CD14-positive monocyte (primary cell): ENCODE measurements at regions not wholly inside any gene's neighbourhood (a gene's known extent, or its start where the extent isn't known, plus 50 kb on each side); places are given as distances from the start of the nearest gene placed in this dataset.

Experiments used
- DNase-seq, 3 donors: peaks; one replicate each; pipeline ENCODE4 v3.0.0-alpha.2; 2011 to 2022
- H2AFZ ChIP-seq: 2 replicates; pipeline ENCODE4 v1.6.0; 2012; ENCODE audit warnings: mild to moderate bottlenecking, low read depth, low read length, inconsistent platforms; ENCODE audit not compliant: insufficient read depth, poor library complexity, severe bottlenecking
- H3K27ac ChIP-seq, 2 donors: 1 replicate in 1 of 2; 2 replicates in 1 of 2; pipeline ENCODE4 v1.5.1; 2012 to 2013; ENCODE audit warnings: low read length in 2 of 2, control low read depth in 1 of 2, inconsistent platforms in 1 of 2, low read depth in 1 of 2, mild to moderate bottlenecking in 1 of 2
- H3K27me3 ChIP-seq, 2 donors: one replicate each; pipeline versions ENCODE4 v1.6.0 to v1.6.1; 2011 to 2013; ENCODE audit warnings: low read length in 2 of 2; ENCODE audit not compliant: control insufficient read depth in 2 of 2, insufficient read depth in 2 of 2
- H3K36me3 ChIP-seq, 2 donors: replicated peaks in 1 of 2; 1 replicate in 1 of 2; 2 replicates in 1 of 2; pipeline versions ENCODE4 v1.5.1 to v1.6.1; 2012 to 2013; ENCODE audit warnings: low read length in 2 of 2, control low read depth in 1 of 2, inconsistent platforms in 1 of 2, mild to moderate bottlenecking in 1 of 2; ENCODE audit not compliant: insufficient read depth in 2 of 2, control insufficient read depth in 1 of 2
- H3K4me1 ChIP-seq, 2 donors: 1 replicate in 1 of 2; 2 replicates in 1 of 2; pipeline versions ENCODE4 v1.5.1 to v1.6.1; 2012 to 2013; ENCODE audit warnings: low read length in 2 of 2, control low read depth in 1 of 2, inconsistent platforms in 1 of 2, mild to moderate bottlenecking in 1 of 2, moderate library complexity in 1 of 2; ENCODE audit not compliant: insufficient read depth in 2 of 2, control insufficient read depth in 1 of 2
- H3K4me2 ChIP-seq: replicated peaks from 2 replicates; pipeline ENCODE3; 2012; ENCODE audit warnings: low read length, moderate library complexity, mild to moderate bottlenecking; ENCODE audit not compliant: poor library complexity, severe bottlenecking; ENCODE audit errors: extremely low read depth
- H3K4me3 ChIP-seq, 3 experiments: fragments of 200-600 bp in 1 of 3; sonication (generic) in 1 of 3; replicated peaks in 1 of 3; 1 replicate in 2 of 3; 2 replicates in 1 of 3; pipeline ENCODE4 v1.5.1; 2011 to 2013; ENCODE audit warnings: low read length in 3 of 3, mild to moderate bottlenecking in 3 of 3, control low read depth in 2 of 3, low read depth in 2 of 3, inconsistent platforms in 1 of 3, moderate library complexity in 1 of 3
- H3K79me2 ChIP-seq: 2 replicates; pipeline ENCODE4 v1.6.0; 2012; ENCODE audit warnings: mild to moderate bottlenecking, control low read depth, inconsistent platforms, low read length, moderate library complexity; ENCODE audit not compliant: insufficient read depth
- H3K9ac ChIP-seq: 2 replicates; pipeline ENCODE4 v1.6.0; 2017; ENCODE audit warnings: low read length, mild to moderate bottlenecking; ENCODE audit not compliant: insufficient read depth, poor library complexity, severe bottlenecking
- H3K9me3 ChIP-seq, 2 donors: replicated peaks in 1 of 2; 1 replicate in 1 of 2; 2 replicates in 1 of 2; pipeline versions ENCODE4 v1.5.1 to v1.6.1; 2012 to 2013; ENCODE audit warnings: low read length in 2 of 2, control low read depth in 1 of 2; ENCODE audit not compliant: control insufficient read depth in 1 of 2, insufficient read depth in 1 of 2
- H4K20me1 ChIP-seq: 2 replicates; pipeline ENCODE4 v1.6.0; 2012; ENCODE audit warnings: mild to moderate bottlenecking, low read length, control low read depth, moderate library complexity; ENCODE audit not compliant: insufficient read depth
- H3K27ac Mint-ChIP-seq, 7 donors: one replicate each; pipeline ENCODE4 v1.8.0; 2020; ENCODE audit warnings: mild to moderate bottlenecking in 7 of 7, mixed read lengths in 7 of 7, moderate library complexity in 6 of 7, inconsistent platforms in 2 of 7
- H3K27me3 Mint-ChIP-seq, 3 donors: one replicate each; pipeline ENCODE4 v1.8.0; 2021 to 2022; ENCODE audit warnings: low read depth in 3 of 3, mild to moderate bottlenecking in 3 of 3, mixed read lengths in 3 of 3, moderate library complexity in 3 of 3, inconsistent platforms in 1 of 3
- H3K36me3 Mint-ChIP-seq, 2 donors: one replicate each; pipeline ENCODE4 v1.8.0; 2020; ENCODE audit warnings: mixed read lengths in 2 of 2, inconsistent platforms in 1 of 2, mild to moderate bottlenecking in 1 of 2
- H3K4me1 Mint-ChIP-seq: one replicate; pipeline ENCODE4 v1.8.0; 2020; ENCODE audit warnings: mild to moderate bottlenecking, mixed read lengths
- H3K4me3 Mint-ChIP-seq, 2 donors: one replicate each; pipeline ENCODE4 v1.8.0; 2020; ENCODE audit warnings: mild to moderate bottlenecking in 2 of 2, mixed read lengths in 2 of 2, moderate library complexity in 1 of 2
- H3K9me3 Mint-ChIP-seq, 7 donors: one replicate each; pipeline ENCODE4 v1.8.0; 2020 to 2022; ENCODE audit warnings: mixed read lengths in 7 of 7, mild to moderate bottlenecking in 6 of 7, moderate library complexity in 6 of 7, inconsistent platforms in 2 of 7
- WGBS: methylation state at CpG from one replicate; pipeline ENCODE4 v1.1.5; 2013; ENCODE audit warnings: missing lambda C conversion rate; ENCODE audit not compliant: insufficient coverage; 5-methylcytosine and 5-hydroxymethylcytosine counted together
- intact Hi-C, 2 donors: fragments of 100-400 bp; cut with micrococcal nuclease; formaldehyde crosslinking; loops; one replicate each; pipeline versions ENCODE4 v1.15.0 to v1.15.1; 2023
- TF ChIP-seq, protein P1 (sequence below): fragments of 200-600 bp; IDR thresholded peaks from one replicate; pipeline ENCODE4 v1.8.0; 2022; ENCODE audit warnings: antibody characterized with exemption, mild to moderate bottlenecking

DNA sequence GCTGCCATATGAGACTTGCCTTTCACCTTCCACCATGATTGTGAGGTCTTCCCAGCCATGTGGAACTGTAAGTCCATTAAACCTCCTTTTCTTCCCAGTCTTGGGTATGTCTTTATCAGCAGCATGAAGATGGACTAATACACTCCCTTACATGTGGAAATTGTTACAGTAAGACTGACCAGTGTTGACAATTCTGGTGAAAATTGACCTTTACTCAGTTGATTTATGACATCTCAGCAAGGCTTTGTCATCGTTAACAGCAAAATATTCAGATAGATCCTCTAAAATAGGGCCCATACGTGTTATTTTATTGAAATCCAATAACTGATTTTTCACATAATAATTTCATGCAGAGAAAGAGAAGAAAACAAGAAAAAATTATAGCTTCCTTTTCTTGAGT lies 377.9 kb upstream of the SEMA3C start:
- no peak for DNase-seq
- Histone ChIP-seq H3K4me3 (no peak overlapping the region), H3K79me2 (no peaks in the 10 kb centered on the region), H3K4me2 (no peak overlapping the region), H4K20me1 (no peaks in the 10 kb centered on the region), H3K9me3 (peaks cover 0 to 6% of the 10 kb centered on the region in 2 donors), H3K36me3 (no peaks in the 10 kb centered on the region), H3K27me3 (no peaks in the 10 kb centered on the region), H3K4me1 (no peaks in the 10 kb centered on the region), H2AFZ (no peak overlapping the region), H3K27ac (no peak overlapping the region), H3K9ac (no peak overlapping the region)
- intact Hi-C loops: no loop called here
- no peaks in the 10 kb centered on the region for H3K4me1 Mint-ChIP-seq
- peaks cover 0 to 4% (median 2%) of the 10 kb centered on the region in 7 donors for H3K9me3 Mint-ChIP-seq
- H3K27ac Mint-ChIP-seq: no peak overlapping the region
- peaks cover 0 to 2% (median 2%) of the 10 kb centered on the region in 3 donors for H3K27me3 Mint-ChIP-seq
- TF ChIP-seq, protein P1, sequence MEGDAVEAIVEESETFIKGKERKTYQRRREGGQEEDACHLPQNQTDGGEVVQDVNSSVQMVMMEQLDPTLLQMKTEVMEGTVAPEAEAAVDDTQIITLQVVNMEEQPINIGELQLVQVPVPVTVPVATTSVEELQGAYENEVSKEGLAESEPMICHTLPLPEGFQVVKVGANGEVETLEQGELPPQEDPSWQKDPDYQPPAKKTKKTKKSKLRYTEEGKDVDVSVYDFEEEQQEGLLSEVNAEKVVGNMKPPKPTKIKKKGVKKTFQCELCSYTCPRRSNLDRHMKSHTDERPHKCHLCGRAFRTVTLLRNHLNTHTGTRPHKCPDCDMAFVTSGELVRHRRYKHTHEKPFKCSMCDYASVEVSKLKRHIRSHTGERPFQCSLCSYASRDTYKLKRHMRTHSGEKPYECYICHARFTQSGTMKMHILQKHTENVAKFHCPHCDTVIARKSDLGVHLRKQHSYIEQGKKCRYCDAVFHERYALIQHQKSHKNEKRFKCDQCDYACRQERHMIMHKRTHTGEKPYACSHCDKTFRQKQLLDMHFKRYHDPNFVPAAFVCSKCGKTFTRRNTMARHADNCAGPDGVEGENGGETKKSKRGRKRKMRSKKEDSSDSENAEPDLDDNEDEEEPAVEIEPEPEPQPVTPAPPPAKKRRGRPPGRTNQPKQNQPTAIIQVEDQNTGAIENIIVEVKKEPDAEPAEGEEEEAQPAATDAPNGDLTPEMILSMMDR: no peak
- WGBS: no CpG with 5 or more reads among the region's 2 CpGs
- no peaks in the 10 kb centered on the region for H3K36me3 Mint-ChIP-seq
- no peak overlapping the region for H3K4me3 Mint-ChIP-seq

DNA sequence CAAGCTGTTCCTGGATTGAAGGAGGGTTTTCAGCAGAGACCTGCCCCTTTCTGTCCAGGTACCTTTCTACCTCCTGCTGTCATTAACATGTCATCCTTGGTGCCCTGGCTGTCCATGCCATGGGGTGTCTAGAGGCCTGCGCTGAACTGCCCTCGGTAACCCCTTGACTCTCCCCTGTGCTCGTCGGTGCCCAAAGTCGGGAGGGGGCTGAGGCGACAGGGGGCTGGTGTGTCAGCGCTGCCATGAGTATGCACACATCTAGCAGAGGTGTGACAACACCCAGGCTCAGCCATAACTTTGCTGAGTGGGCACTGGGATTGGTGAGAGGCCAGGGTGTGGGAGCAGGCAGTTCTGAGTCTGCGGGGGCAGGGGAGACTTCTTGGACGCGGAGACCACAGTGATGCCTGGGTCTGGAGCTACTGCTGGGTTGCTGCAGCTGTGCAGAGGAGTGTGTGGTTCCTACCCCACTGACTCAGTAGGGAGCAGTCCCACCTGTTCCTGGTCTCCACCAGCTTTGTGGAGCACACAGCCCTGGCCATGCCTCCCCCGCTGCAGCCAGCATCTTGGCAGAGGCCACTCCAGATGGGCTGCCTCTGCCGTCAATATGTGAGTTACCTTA lies 376.2 kb upstream of the SEMA3C start:
- no peak for DNase-seq
- Histone ChIP-seq H3K4me3 (no peak overlapping the region), H3K27ac (no peak overlapping the region), H3K79me2 (no peaks in the 10 kb centered on the region), H3K27me3 (no peaks in the 10 kb centered on the region), H3K4me1 (no peaks in the 10 kb centered on the region), H3K36me3 (no peaks in the 10 kb centered on the region), H2AFZ (no peak overlapping the region), H3K9me3 (peaks cover 0 to 6% of the 10 kb centered on the region in 2 donors), H3K9ac (no peak overlapping the region), H4K20me1 (no peaks in the 10 kb centered on the region), H3K4me2 (no peak overlapping the region)
- H3K27me3 Mint-ChIP-seq: peaks cover 0 to 2% (median 0%) of the 10 kb centered on the region in 3 donors
- peaks cover 0 to 4% (median 2%) of the 10 kb centered on the region in 7 donors for H3K9me3 Mint-ChIP-seq
- TF ChIP-seq, protein P1: no peak
- no peak overlapping the region for H3K4me3 Mint-ChIP-seq
- H3K4me1 Mint-ChIP-seq: no peaks in the 10 kb centered on the region
- no peak overlapping the region for H3K27ac Mint-ChIP-seq
- H3K36me3 Mint-ChIP-seq: no peaks in the 10 kb centered on the region
- 99% methylated on average over 9 of the region's 12 CpGs for WGBS
- intact Hi-C loops: no loop called here
